Liver (tissue), 3 donors: ENCODE measurements at regions not wholly inside any gene's neighbourhood (a gene's known extent, or its start where the extent isn't known, plus 50 kb on each side); places are given as distances from the start of the nearest gene placed in this dataset.

Source experiments
- EGR1 ChIP-seq, 2 donors: IDR thresholded peaks; 2 replicates each; pipeline ENCODE4 v1.6.1; 2016 to 2018; ENCODE audit warnings: antibody characterized with exemption in 2 of 2, low read depth in 2 of 2
- GABPA ChIP-seq, 2 donors: IDR thresholded peaks in 1 of 2; conservative IDR thresholded peaks in 1 of 2; 2 replicates each; pipeline ENCODE4 v1.6.1; 2016; ENCODE audit warnings: antibody characterized with exemption in 2 of 2, mild to moderate bottlenecking in 1 of 2, moderate library complexity in 1 of 2
- JUND ChIP-seq, 2 donors: IDR thresholded peaks; 2 replicates each; pipeline ENCODE4 v1.6.1; 2016; ENCODE audit warnings: antibody characterized with exemption in 2 of 2
- RAD21 ChIP-seq, 2 donors: IDR thresholded peaks; 2 replicates each; pipeline ENCODE4 v1.6.1; 2016; ENCODE audit warnings: antibody characterized with exemption in 2 of 2, mild to moderate bottlenecking in 2 of 2
- SP1 ChIP-seq: IDR thresholded peaks from 2 replicates; pipeline ENCODE4 v1.6.1; 2018; ENCODE audit warnings: antibody characterized with exemption, mild to moderate bottlenecking
- TAF1 ChIP-seq: conservative IDR thresholded peaks from 2 replicates; pipeline ENCODE4 v1.6.1; 2016; ENCODE audit warnings: antibody characterized with exemption, mild to moderate bottlenecking
- YY1 ChIP-seq: IDR thresholded peaks from 2 replicates; pipeline ENCODE4 v1.6.1; 2016; ENCODE audit warnings: antibody characterized with exemption, mild to moderate bottlenecking
- ZBTB33 ChIP-seq: IDR thresholded peaks from 2 replicates; pipeline ENCODE4 v1.6.1; 2016; ENCODE audit warnings: antibody characterized with exemption
- TF ChIP-seq, protein P1 (sequence below): fragments of 150-350 bp; IDR thresholded peaks from 2 replicates; pipeline ENCODE4 v1.5.1; 2017; ENCODE audit warnings: improper control_type of control experiment, low read depth, low read length; ENCODE audit not compliant: missing input control
- donor health status: healthy.
- donor health status: healthy.

- TF ChIP-seq, protein P1, sequence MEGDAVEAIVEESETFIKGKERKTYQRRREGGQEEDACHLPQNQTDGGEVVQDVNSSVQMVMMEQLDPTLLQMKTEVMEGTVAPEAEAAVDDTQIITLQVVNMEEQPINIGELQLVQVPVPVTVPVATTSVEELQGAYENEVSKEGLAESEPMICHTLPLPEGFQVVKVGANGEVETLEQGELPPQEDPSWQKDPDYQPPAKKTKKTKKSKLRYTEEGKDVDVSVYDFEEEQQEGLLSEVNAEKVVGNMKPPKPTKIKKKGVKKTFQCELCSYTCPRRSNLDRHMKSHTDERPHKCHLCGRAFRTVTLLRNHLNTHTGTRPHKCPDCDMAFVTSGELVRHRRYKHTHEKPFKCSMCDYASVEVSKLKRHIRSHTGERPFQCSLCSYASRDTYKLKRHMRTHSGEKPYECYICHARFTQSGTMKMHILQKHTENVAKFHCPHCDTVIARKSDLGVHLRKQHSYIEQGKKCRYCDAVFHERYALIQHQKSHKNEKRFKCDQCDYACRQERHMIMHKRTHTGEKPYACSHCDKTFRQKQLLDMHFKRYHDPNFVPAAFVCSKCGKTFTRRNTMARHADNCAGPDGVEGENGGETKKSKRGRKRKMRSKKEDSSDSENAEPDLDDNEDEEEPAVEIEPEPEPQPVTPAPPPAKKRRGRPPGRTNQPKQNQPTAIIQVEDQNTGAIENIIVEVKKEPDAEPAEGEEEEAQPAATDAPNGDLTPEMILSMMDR = no peak
- TF ChIP-seq RAD21 (IDR thresholded peaks at IDR 0.05) (no peak), EGR1 (IDR thresholded peaks at IDR 0.05; ENCODE audit: low read depth in 2 of 2) (no peak), YY1 (no peak), ZBTB33 (no peak), TAF1 (no peak), GABPA (IDR thresholded peaks at IDR 0.05 in 1 of 2, conservative IDR thresholded peaks at IDR 0.05 in 1 of 2) (no peak), JUND (IDR thresholded peaks at IDR 0.05) (no peak), SP1 (no peak)
Measured at GRCh38 chr5:130287438-130287837, 383.2 kb downstream of the CHSY3 start.
